GM12878 (cell line): ENCODE measurements at regions not wholly inside any gene's neighbourhood (a gene's known extent, or its start where the extent isn't known, plus 50 kb on each side); places are given as distances from the start of the nearest gene placed in this dataset. TPM values are rescaled to one million over a fixed set of nuclear protein-coding genes. Genes with fewer than 3 reads are reported as not detected.

Experiments used
- microRNA-seq: library from miRNA; unstranded; fragments of <30 nt; microRNA quantifications from one replicate; pipeline ENCODE4, GENCODE V29; 2018
- small RNA-seq: library from RNA; depleted of rRNA; stranded (forward); fragments of <200 nt; gene quantifications from one replicate; pipeline ENCODE3, GENCODE V24; 2014

Small RNA genes in the stretch of these regions (microRNA-seq; reads per million reads assigned to microRNA genes)
- gene MIR8060: not detected

Small RNA genes in the stretch of these regions (small RNA-seq; reads per million reads assigned to genes)
- gene MIR8060 (not detected), gene RNU6-1094P (not detected)
